ENCODE measurements at regions not wholly inside any gene's neighbourhood (a gene's known extent, or its start where the extent isn't known, plus 50 kb on each side); places are given as distances from the start of the nearest gene placed in this dataset.

- no peak for DNase-seq
Measured at GRCh38 chr3:72290859-72291638, 506.1 kb upstream of the PROK2 start.

- no peak for DNase-seq
Measured at GRCh38 chr3:72289692-72290071, 504.7 kb upstream of the PROK2 start.

GRCh38 chr3:72288955-72289691 lies 504.2 kb upstream of the PROK2 start:
- no peak for DNase-seq

GRCh38 chr3:72287956-72288355 lies 503.0 kb upstream of the PROK2 start:
- no peak for DNase-seq

- DNase-seq = no peak
Measured at GRCh38 chr3:72285502-72285901, 500.6 kb upstream of the PROK2 start.

- DNase-seq = no peak
Measured at GRCh38 chr3:72284471-72284870, 499.5 kb upstream of the PROK2 start.

GRCh38 chr3:72282918-72283317 lies 498.0 kb upstream of the PROK2 start:
- DNase-seq = no peak

- DNase-seq = no peak
Measured at GRCh38 chr3:72281551-72281950, 496.6 kb upstream of the PROK2 start.

- no peak for DNase-seq
Measured at GRCh38 chr3:72280876-72281275, 495.9 kb upstream of the PROK2 start.

GRCh38 chr3:72279631-72280041 lies 494.7 kb upstream of the PROK2 start:
- DNase-seq = no peak

- no peak for DNase-seq
Measured at GRCh38 chr3:72279068-72279604, 494.2 kb upstream of the PROK2 start.

- no peak for DNase-seq
Measured at GRCh38 chr3:72278349-72279067, 493.6 kb upstream of the PROK2 start.

- no peak for DNase-seq
Measured at GRCh38 chr3:72277710-72278109, 492.8 kb upstream of the PROK2 start.

- no peak for DNase-seq
Measured at GRCh38 chr3:72276806-72277205, 491.9 kb upstream of the PROK2 start.

GRCh38 chr3:72275331-72275751 lies 490.4 kb upstream of the PROK2 start:
- DNase-seq = no peak

GRCh38 chr3:72274493-72275330 lies 489.8 kb upstream of the PROK2 start:
- no peak for DNase-seq

- no peak for DNase-seq
Measured at GRCh38 chr3:72273615-72274014, 488.7 kb upstream of the PROK2 start.

- no peak for DNase-seq
Measured at GRCh38 chr3:72272356-72272755, 487.4 kb upstream of the PROK2 start.

- no peak for DNase-seq
Measured at GRCh38 chr3:72271923-72272322, 487.0 kb upstream of the PROK2 start.

- no peak for DNase-seq
Measured at GRCh38 chr3:72271216-72271615, 486.3 kb upstream of the PROK2 start.

- DNase-seq = no peak
Measured at GRCh38 chr3:72270730-72271129, 485.8 kb upstream of the PROK2 start.

- DNase-seq = no peak
Measured at GRCh38 chr3:72270072-72270681, 485.2 kb upstream of the PROK2 start.
